Vagina (tissue), 2 donors: ENCODE measurements at regions not wholly inside any gene's neighbourhood (a gene's known extent, or its start where the extent isn't known, plus 50 kb on each side); places are given as distances from the start of the nearest gene placed in this dataset.

Source experiments
- DNase-seq, 2 donors: peaks; one replicate each; pipeline ENCODE4 v3.0.0-alpha.2; 2017; ENCODE audit errors: extremely low spot score in 2 of 2
- H3K27ac ChIP-seq: fragments of 200-600 bp; sonication (generic); one replicate; pipeline ENCODE4 v1.5.1; 2019
- H3K27me3 ChIP-seq: fragments of 200-600 bp; sonication (generic); one replicate; pipeline ENCODE4 v1.5.1; 2019
- H3K36me3 ChIP-seq, 2 donors: fragments of 200-600 bp; sonication (generic); one replicate each; pipeline ENCODE4 v1.5.1; 2017 to 2019
- H3K4me1 ChIP-seq: fragments of 200-600 bp; sonication (generic); one replicate; pipeline ENCODE4 v1.5.1; 2019
- H3K4me3 ChIP-seq, 2 donors: fragments of 200-600 bp; sonication (generic); 1 replicate in 1 of 2; 2 replicates in 1 of 2; pipeline ENCODE4 v1.5.1; 2016 to 2019
- H3K9me3 ChIP-seq: fragments of 200-600 bp; sonication (generic); one replicate; pipeline ENCODE4 v1.5.1; 2019
- CTCF ChIP-seq, 3 experiments: fragments of 450-650 bp in 2 of 3; fragments of 200-600 bp in 1 of 3; sonication (generic) in 1 of 3; IDR thresholded peaks; one replicate each; pipeline ENCODE4 v1.5.1; 2017 to 2019; ENCODE audit warnings: antibody characterized with exemption in 3 of 3, mild to moderate bottlenecking in 2 of 3, moderate library complexity in 2 of 3
- POLR2A ChIP-seq, 2 donors: fragments of 450-650 bp; IDR thresholded peaks; one replicate each; pipeline ENCODE4 v1.6.1; 2017; ENCODE audit warnings: antibody characterized with exemption in 2 of 2, mild to moderate bottlenecking in 2 of 2, moderate library complexity in 2 of 2
- POLR2AphosphoS5 ChIP-seq, 2 donors: sonication (generic); formaldehyde crosslinking; IDR thresholded peaks; one replicate each; pipeline ENCODE4 v1.9.0; 2017; ENCODE audit warnings: antibody characterized with exemption in 2 of 2, mild to moderate bottlenecking in 2 of 2, low read depth in 1 of 2; ENCODE audit not compliant: insufficient read depth in 1 of 2
- intact Hi-C: fragments of 100-400 bp; cut with DNase I; formaldehyde crosslinking; loops from one replicate; pipeline ENCODE4 v1.15.1; 2023

- no peak for TF ChIP-seq POLR2A (IDR thresholded peaks at IDR 0.05)
- TF ChIP-seq CTCF (IDR thresholded peaks at IDR 0.05): no peak
- no peak for TF ChIP-seq POLR2AphosphoS5 (IDR thresholded peaks at IDR 0.05; ENCODE audit: insufficient read depth in 1 of 2, low read depth in 1 of 2)
- Histone ChIP-seq H3K27ac (no peak overlapping the region), H3K27me3 (no peaks in the 10 kb centered on the region), H3K4me3 (no peak overlapping the region), H3K4me1 (no peaks in the 10 kb centered on the region), H3K36me3 (no peaks in the 10 kb centered on the region), H3K9me3 (no peaks in the 10 kb centered on the region)
- intact Hi-C loops: no loop called here
- no peak for DNase-seq
Observed at GRCh38 chr5:168171901-168172759, 119.3 kb upstream of the WWC1 start.

GRCh38 chr5:168172760-168173223 is 118.7 kb upstream of the WWC1 start:
- H3K27ac ChIP-seq: no peak overlapping the region
- TF ChIP-seq POLR2AphosphoS5 (IDR thresholded peaks at IDR 0.05; ENCODE audit: insufficient read depth in 1 of 2, low read depth in 1 of 2) (no peak), CTCF (IDR thresholded peaks at IDR 0.05) (no peak), POLR2A (IDR thresholded peaks at IDR 0.05) (no peak)
- H3K27me3 ChIP-seq: no peaks in the 10 kb centered on the region
- no peaks in the 10 kb centered on the region for H3K36me3 ChIP-seq
- H3K9me3 ChIP-seq: no peaks in the 10 kb centered on the region
- H3K4me1 ChIP-seq: no peaks in the 10 kb centered on the region
- no peak for DNase-seq
- intact Hi-C loops: no loop called here
- H3K4me3 ChIP-seq: no peak overlapping the region

- DNase-seq: no peak
- Histone ChIP-seq H3K27ac (no peak overlapping the region), H3K36me3 (no peaks in the 10 kb centered on the region), H3K9me3 (no peaks in the 10 kb centered on the region), H3K27me3 (no peaks in the 10 kb centered on the region), H3K4me3 (no peak overlapping the region), H3K4me1 (no peaks in the 10 kb centered on the region)
- intact Hi-C loops: no loop called here
- TF ChIP-seq POLR2AphosphoS5 (IDR thresholded peaks at IDR 0.05; ENCODE audit: insufficient read depth in 1 of 2, low read depth in 1 of 2) (no peak), POLR2A (IDR thresholded peaks at IDR 0.05) (no peak), CTCF (IDR thresholded peaks at IDR 0.05) (no peak)
Observed at GRCh38 chr5:168174376-168174775, 117.1 kb upstream of the WWC1 start.

- DNase-seq: no peak
- no peak overlapping the region for H3K27ac ChIP-seq
- no peaks in the 10 kb centered on the region for H3K27me3 ChIP-seq
- no peaks in the 10 kb centered on the region for H3K9me3 ChIP-seq
- TF ChIP-seq POLR2AphosphoS5 (IDR thresholded peaks at IDR 0.05; ENCODE audit: insufficient read depth in 1 of 2, low read depth in 1 of 2) (no peak), CTCF (IDR thresholded peaks at IDR 0.05) (no peak), POLR2A (IDR thresholded peaks at IDR 0.05) (no peak)
- H3K4me3 ChIP-seq: no peak overlapping the region
- intact Hi-C loops: no loop called here
- no peaks in the 10 kb centered on the region for H3K36me3 ChIP-seq
- no peaks in the 10 kb centered on the region for H3K4me1 ChIP-seq
Observed at GRCh38 chr5:168176251-168176650, 115.2 kb upstream of the WWC1 start.

- Histone ChIP-seq H3K27me3 (no peaks in the 10 kb centered on the region), H3K4me3 (no peak overlapping the region), H3K9me3 (no peaks in the 10 kb centered on the region), H3K36me3 (no peaks in the 10 kb centered on the region), H3K27ac (no peak overlapping the region), H3K4me1 (no peaks in the 10 kb centered on the region)
- TF ChIP-seq POLR2AphosphoS5 (IDR thresholded peaks at IDR 0.05; ENCODE audit: insufficient read depth in 1 of 2, low read depth in 1 of 2) (no peak), CTCF (IDR thresholded peaks at IDR 0.05) (no peak), POLR2A (IDR thresholded peaks at IDR 0.05) (no peak)
- DNase-seq: no peak
- intact Hi-C loops: no loop called here
Observed at GRCh38 chr5:168176941-168177340, 114.5 kb upstream of the WWC1 start.
